ENCODE measurements at regions not wholly inside any gene's neighbourhood (a gene's known extent, or its start where the extent isn't known, plus 50 kb on each side); places are given as distances from the start of the nearest gene placed in this dataset.

DNA sequence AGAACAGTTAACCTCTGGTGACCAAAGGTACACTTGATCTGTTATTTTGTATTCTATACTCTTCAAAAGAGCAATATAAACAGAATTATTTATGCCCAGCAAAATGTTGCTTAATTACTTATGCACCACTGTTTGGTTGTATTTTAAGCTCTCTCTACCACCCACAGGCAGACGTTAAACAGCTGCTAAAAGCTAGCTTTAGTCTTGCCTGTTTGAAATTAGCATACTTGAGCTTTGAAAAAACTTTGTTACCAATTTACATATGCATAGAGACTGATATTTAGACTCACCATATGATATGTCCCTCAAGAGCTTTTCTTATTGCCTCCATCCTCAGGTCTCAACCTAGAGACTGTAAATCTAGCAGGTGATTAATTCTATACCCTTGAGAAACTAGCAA, 426.9 kb downstream of the NR4A2 start:
- TF ChIP-seq POLR2A (IDR thresholded peaks at IDR 0.05) = no peak
- TF ChIP-seq, protein P1, sequence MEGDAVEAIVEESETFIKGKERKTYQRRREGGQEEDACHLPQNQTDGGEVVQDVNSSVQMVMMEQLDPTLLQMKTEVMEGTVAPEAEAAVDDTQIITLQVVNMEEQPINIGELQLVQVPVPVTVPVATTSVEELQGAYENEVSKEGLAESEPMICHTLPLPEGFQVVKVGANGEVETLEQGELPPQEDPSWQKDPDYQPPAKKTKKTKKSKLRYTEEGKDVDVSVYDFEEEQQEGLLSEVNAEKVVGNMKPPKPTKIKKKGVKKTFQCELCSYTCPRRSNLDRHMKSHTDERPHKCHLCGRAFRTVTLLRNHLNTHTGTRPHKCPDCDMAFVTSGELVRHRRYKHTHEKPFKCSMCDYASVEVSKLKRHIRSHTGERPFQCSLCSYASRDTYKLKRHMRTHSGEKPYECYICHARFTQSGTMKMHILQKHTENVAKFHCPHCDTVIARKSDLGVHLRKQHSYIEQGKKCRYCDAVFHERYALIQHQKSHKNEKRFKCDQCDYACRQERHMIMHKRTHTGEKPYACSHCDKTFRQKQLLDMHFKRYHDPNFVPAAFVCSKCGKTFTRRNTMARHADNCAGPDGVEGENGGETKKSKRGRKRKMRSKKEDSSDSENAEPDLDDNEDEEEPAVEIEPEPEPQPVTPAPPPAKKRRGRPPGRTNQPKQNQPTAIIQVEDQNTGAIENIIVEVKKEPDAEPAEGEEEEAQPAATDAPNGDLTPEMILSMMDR (IDR thresholded peaks at IDR 0.05) = no peak

All from right lobe of liver (tissue), 4 donors.